ENCODE measurements at regions not wholly inside any gene's neighbourhood (a gene's known extent, or its start where the extent isn't known, plus 50 kb on each side); places are given as distances from the start of the nearest gene placed in this dataset.

DNA sequence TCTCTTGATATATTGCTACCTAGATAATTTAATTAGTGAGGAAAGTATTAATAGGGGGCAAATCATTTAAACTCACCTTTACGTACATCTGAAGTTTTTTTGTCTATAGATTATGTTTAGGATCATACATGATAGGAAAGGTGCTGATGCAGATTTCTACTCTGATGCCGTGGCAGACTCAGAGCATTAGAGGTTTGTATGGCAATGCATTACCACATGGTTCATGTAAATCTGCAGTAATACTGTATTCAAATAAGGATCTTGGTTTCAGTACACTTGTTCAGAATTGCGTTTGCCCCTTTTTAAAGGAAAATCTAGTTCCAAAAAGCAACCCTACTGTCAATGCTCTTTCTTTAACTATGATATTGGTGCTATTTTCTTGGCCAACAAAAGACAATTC lies 288.3 kb downstream of the PTPRC start:
- Mint-ChIP-seq H3K27ac (no peak overlapping the region), H3K4me3 (ENCODE audit: low read depth) (no peak overlapping the region), H3K9me3 (ENCODE audit: low read depth) (no peaks in the 10 kb centered on the region), H3K4me1 (ENCODE audit: low read depth) (peaks cover 2% of the 10 kb centered on the region), H3K36me3 (ENCODE audit: insufficient read depth) (no peaks in the 10 kb centered on the region), H3K27me3 (no peaks in the 10 kb centered on the region)
- DNase-seq (ENCODE audit: low spot score, unreplicated experiment) = no peak
- TF ChIP-seq, protein P1, sequence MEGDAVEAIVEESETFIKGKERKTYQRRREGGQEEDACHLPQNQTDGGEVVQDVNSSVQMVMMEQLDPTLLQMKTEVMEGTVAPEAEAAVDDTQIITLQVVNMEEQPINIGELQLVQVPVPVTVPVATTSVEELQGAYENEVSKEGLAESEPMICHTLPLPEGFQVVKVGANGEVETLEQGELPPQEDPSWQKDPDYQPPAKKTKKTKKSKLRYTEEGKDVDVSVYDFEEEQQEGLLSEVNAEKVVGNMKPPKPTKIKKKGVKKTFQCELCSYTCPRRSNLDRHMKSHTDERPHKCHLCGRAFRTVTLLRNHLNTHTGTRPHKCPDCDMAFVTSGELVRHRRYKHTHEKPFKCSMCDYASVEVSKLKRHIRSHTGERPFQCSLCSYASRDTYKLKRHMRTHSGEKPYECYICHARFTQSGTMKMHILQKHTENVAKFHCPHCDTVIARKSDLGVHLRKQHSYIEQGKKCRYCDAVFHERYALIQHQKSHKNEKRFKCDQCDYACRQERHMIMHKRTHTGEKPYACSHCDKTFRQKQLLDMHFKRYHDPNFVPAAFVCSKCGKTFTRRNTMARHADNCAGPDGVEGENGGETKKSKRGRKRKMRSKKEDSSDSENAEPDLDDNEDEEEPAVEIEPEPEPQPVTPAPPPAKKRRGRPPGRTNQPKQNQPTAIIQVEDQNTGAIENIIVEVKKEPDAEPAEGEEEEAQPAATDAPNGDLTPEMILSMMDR (IDR thresholded peaks at IDR 0.05; ENCODE audit: unreplicated experiment) = no peak

DNA sequence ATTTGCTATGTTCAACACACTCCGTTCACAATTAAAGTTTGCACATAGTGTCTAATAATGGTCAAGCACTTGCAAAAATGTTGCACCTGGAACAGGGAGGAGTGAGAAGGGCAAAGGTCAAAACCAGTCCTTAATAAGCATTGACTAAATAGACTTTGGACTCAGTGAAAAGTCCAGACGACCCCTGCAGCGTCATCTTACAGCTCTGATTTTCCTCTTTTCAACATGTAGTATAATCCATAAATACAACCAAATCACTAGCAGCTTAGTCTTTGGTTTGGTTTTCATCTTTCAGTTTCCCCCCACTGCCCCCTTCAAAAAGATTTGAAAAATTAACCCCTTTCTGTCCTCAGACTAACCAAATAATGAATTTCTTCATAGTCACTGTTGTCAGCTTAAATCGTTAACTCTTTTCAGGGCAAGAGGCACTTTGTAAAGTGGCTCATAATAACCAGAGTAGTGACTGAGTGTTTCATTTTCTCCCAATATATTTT lies 290.3 kb downstream of the PTPRC start:
- Mint-ChIP-seq H3K4me3 (ENCODE audit: low read depth) (no peak overlapping the region), H3K9me3 (ENCODE audit: low read depth) (no peaks in the 10 kb centered on the region), H3K27me3 (no peaks in the 10 kb centered on the region), H3K36me3 (ENCODE audit: insufficient read depth) (no peaks in the 10 kb centered on the region), H3K27ac (peak overlapping the region; percentile 22), H3K4me1 (ENCODE audit: low read depth) (peaks cover 2% of the 10 kb centered on the region)
- TF ChIP-seq, protein P1 (IDR thresholded peaks at IDR 0.05; ENCODE audit: unreplicated experiment) = no peak
- no peak for DNase-seq (ENCODE audit: low spot score, unreplicated experiment)

DNA sequence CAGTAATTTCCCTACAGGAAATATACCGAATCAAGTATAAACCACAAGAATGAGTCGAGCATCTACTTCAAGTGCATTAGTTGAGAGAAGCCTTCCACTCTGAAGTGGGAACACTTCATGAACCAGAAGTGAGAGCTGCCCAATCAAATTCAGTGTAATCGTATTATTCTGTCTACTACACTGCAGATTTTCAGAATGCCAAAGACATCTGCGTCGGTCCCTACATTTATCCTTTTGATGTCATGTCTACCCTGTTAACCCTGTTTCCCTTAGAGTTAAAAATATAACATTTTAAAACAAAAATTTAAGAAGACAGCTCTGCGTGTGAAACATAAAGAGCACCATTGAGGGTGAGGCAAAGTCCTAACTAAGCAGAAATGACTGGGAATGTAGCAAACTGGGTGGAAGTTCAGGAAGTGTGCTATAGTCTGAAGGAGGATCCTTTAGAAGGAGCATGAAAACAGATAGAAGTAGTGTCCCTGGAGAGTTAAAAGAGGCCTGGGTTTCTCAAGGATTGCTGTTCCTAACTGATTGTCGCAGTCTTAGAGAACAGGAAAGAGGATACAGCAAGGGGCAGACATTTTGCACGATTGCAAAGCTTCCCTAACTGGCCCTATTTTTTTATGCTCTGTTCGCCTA lies 291.2 kb downstream of the PTPRC start:
- Mint-ChIP-seq H3K4me3 (ENCODE audit: low read depth) (no peak overlapping the region), H3K27ac (no peak overlapping the region), H3K9me3 (ENCODE audit: low read depth) (no peaks in the 10 kb centered on the region), H3K4me1 (ENCODE audit: low read depth) (peaks cover 2% of the 10 kb centered on the region), H3K27me3 (no peaks in the 10 kb centered on the region), H3K36me3 (ENCODE audit: insufficient read depth) (no peaks in the 10 kb centered on the region)
- TF ChIP-seq, protein P1 (IDR thresholded peaks at IDR 0.05; ENCODE audit: unreplicated experiment) = no peak
- DNase-seq (ENCODE audit: low spot score, unreplicated experiment) = no peak

DNA sequence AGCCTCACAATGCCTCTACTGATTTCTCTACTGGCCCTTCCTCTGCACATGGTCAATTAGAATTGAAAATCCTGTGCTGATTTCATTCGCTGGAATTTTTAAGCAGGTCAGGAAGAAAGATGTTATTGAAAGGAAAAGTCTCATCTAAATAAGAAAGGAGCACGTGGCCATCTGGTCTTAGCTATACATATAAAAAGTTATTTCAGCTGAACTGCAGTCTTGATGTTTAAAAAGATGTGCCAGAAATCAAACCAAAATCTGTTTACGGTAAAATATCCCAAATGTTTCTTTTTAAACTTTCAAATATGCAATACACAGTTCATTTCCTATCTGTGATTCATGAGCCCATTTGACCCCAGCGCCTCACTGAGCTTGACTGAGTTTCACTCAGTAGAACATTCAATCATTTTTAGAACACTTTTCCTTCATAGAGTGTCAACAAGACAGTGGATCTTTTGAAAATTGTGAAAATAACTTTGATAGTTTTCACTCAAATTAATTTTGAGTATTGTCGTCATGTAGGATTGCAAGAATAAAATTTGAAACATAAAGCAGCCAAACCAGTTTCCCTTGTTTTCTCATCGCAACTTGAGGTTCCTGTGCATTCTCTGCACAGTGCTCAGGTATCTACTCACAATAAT lies 293.6 kb downstream of the PTPRC start:
- Mint-ChIP-seq H3K9me3 (ENCODE audit: low read depth) (no peaks in the 10 kb centered on the region), H3K4me3 (ENCODE audit: low read depth) (no peak overlapping the region), H3K36me3 (ENCODE audit: insufficient read depth) (no peaks in the 10 kb centered on the region), H3K27ac (no peak overlapping the region), H3K4me1 (ENCODE audit: low read depth) (peaks cover 8% of the 10 kb centered on the region), H3K27me3 (no peaks in the 10 kb centered on the region)
- TF ChIP-seq, protein P1 (IDR thresholded peaks at IDR 0.05; ENCODE audit: unreplicated experiment) = no peak
- no peak for DNase-seq (ENCODE audit: low spot score, unreplicated experiment)

DNA sequence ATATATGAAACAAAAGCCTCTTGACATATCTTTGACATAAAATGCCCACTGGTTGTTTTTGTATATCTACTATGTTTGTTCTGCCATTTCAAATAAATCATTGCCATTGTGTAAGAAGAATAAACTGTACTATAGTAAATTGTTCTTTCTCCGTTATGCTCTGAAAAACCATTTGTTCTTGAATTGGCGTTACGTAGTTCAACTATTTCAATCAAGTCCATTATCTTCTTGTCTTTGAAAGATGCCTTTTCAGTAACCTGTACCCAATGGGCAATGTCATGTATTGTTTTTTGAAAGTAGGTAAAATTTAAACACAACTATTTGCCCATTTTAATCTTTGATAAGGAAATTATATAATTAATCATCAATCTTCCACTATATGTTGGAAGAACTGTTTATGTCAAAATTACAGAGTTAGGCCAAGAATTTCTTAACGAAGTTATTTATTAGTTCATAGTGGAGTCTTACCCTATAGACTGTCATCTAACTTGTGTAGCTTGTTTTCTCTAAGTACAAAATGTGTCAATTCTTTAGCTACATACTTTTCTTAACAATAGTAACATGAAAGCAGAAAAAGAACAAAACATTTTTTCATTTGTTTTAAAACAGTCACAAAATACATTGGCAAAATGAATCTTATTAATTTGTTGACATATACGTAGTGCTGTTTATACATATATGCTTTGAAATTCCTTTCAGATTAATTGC lies 294.8 kb downstream of the PTPRC start:
- Mint-ChIP-seq H3K9me3 (ENCODE audit: low read depth) (no peaks in the 10 kb centered on the region), H3K4me3 (ENCODE audit: low read depth) (no peak overlapping the region), H3K27me3 (no peaks in the 10 kb centered on the region), H3K4me1 (ENCODE audit: low read depth) (peaks cover 8% of the 10 kb centered on the region), H3K27ac (no peak overlapping the region), H3K36me3 (ENCODE audit: insufficient read depth) (no peaks in the 10 kb centered on the region)
- TF ChIP-seq, protein P1 (IDR thresholded peaks at IDR 0.05; ENCODE audit: unreplicated experiment) = no peak
- DNase-seq (ENCODE audit: low spot score, unreplicated experiment) = no peak
